ENCODE measurements at regions not wholly inside any gene's neighbourhood (a gene's known extent, or its start where the extent isn't known, plus 50 kb on each side); places are given as distances from the start of the nearest gene placed in this dataset.

GRCh38 chr1:58318157-58319005 lies 228.1 kb downstream of the OMA1 start:
- Histone ChIP-seq H3K4me1 (no peaks in the 10 kb centered on the region), H3K27ac (no peak overlapping the region), H3K9me3 (no peaks in the 10 kb centered on the region), H3K4me3 (no peak overlapping the region), H3K27me3 (ENCODE audit: low read depth) (no peaks in the 10 kb centered on the region), H3K36me3 (no peaks in the 10 kb centered on the region)
- intact Hi-C loops (cut with DNase I): no loop called here
- no peak for TF ChIP-seq CTCF (IDR thresholded peaks at IDR 0.05)
- no peak for ATAC-seq
- no peak for DNase-seq

- no peak for TF ChIP-seq CTCF (IDR thresholded peaks at IDR 0.05)
- no peak for ATAC-seq
- H3K9me3 ChIP-seq: no peaks in the 10 kb centered on the region
- intact Hi-C loops (cut with DNase I): no loop called here
- H3K4me3 ChIP-seq: no peak overlapping the region
- H3K27me3 ChIP-seq (ENCODE audit: low read depth): no peaks in the 10 kb centered on the region
- H3K4me1 ChIP-seq: no peaks in the 10 kb centered on the region
- H3K27ac ChIP-seq: no peak overlapping the region
- DNase-seq: no peak
- no peaks in the 10 kb centered on the region for H3K36me3 ChIP-seq
Observed at GRCh38 chr1:58317694-58318093, 228.8 kb downstream of the OMA1 start.

GRCh38 chr1:58317086-58317485 lies 229.4 kb downstream of the OMA1 start:
- no peak for TF ChIP-seq CTCF (IDR thresholded peaks at IDR 0.05)
- DNase-seq (no peak), ATAC-seq (no peak)
- Histone ChIP-seq H3K27ac (no peak overlapping the region), H3K4me3 (no peak overlapping the region), H3K36me3 (no peaks in the 10 kb centered on the region), H3K9me3 (no peaks in the 10 kb centered on the region), H3K4me1 (no peaks in the 10 kb centered on the region), H3K27me3 (ENCODE audit: low read depth) (no peaks in the 10 kb centered on the region)
- intact Hi-C loops (cut with DNase I): no loop called here

GRCh38 chr1:58316141-58316540 lies 230.4 kb downstream of the OMA1 start:
- no peak for ATAC-seq
- no peak overlapping the region for H3K4me3 ChIP-seq
- no peaks in the 10 kb centered on the region for H3K9me3 ChIP-seq
- no peaks in the 10 kb centered on the region for H3K36me3 ChIP-seq
- no peak overlapping the region for H3K27ac ChIP-seq
- no peak for DNase-seq
- intact Hi-C loops (cut with DNase I): no loop called here
- TF ChIP-seq CTCF (IDR thresholded peaks at IDR 0.05): no peak
- H3K27me3 ChIP-seq (ENCODE audit: low read depth): no peaks in the 10 kb centered on the region
- H3K4me1 ChIP-seq: no peaks in the 10 kb centered on the region

- Histone ChIP-seq H3K27me3 (ENCODE audit: low read depth) (no peaks in the 10 kb centered on the region), H3K4me1 (no peaks in the 10 kb centered on the region), H3K36me3 (no peaks in the 10 kb centered on the region), H3K27ac (no peak overlapping the region), H3K4me3 (no peak overlapping the region), H3K9me3 (no peaks in the 10 kb centered on the region)
- no peak for TF ChIP-seq CTCF (IDR thresholded peaks at IDR 0.05)
- intact Hi-C loops (cut with DNase I): no loop called here
- no peak for ATAC-seq
- DNase-seq: no peak
Observed at GRCh38 chr1:58312971-58313563, 233.5 kb downstream of the OMA1 start.
